HUES64 (cell line): ENCODE measurements at regions not wholly inside any gene's neighbourhood (a gene's known extent, or its start where the extent isn't known, plus 50 kb on each side); places are given as distances from the start of the nearest gene placed in this dataset.

ENCODE experiments used
- H3K27ac ChIP-seq: 2 replicates; pipeline ENCODE4 v1.7.0; 2013; ENCODE audit warnings: low read depth, low read length, inconsistent platforms
- H3K27me3 ChIP-seq: 2 replicates; pipeline ENCODE4 v1.6.1; 2013; ENCODE audit warnings: mild to moderate bottlenecking, low read length; ENCODE audit not compliant: insufficient read depth
- H3K36me3 ChIP-seq: 2 replicates; pipeline ENCODE4 v1.6.1; 2013; ENCODE audit warnings: mild to moderate bottlenecking, low read length; ENCODE audit not compliant: insufficient read depth
- H3K4me1 ChIP-seq: 2 replicates; pipeline ENCODE4 v1.6.1; 2013; ENCODE audit warnings: mild to moderate bottlenecking, low read length, moderate library complexity; ENCODE audit not compliant: insufficient read depth
- H3K4me3 ChIP-seq: 2 replicates; pipeline ENCODE4 v1.5.1; 2013; ENCODE audit warnings: mild to moderate bottlenecking, low read length, moderate library complexity
- H3K9ac ChIP-seq: 2 replicates; pipeline ENCODE4 v1.6.1; 2013; ENCODE audit warnings: mild to moderate bottlenecking, low read depth, low read length
- H3K9me3 ChIP-seq: 2 replicates; pipeline ENCODE4 v1.6.1; 2013; ENCODE audit warnings: low read depth, low read length; ENCODE audit not compliant: insufficient read depth
- WGBS: fragments of 150-250, 120-280 bp; methylation state at CpG from one replicate; pipeline ENCODE4 v1.1.7; 2013; ENCODE audit warnings: missing lambda C conversion rate; 5-methylcytosine and 5-hydroxymethylcytosine counted together

DNA sequence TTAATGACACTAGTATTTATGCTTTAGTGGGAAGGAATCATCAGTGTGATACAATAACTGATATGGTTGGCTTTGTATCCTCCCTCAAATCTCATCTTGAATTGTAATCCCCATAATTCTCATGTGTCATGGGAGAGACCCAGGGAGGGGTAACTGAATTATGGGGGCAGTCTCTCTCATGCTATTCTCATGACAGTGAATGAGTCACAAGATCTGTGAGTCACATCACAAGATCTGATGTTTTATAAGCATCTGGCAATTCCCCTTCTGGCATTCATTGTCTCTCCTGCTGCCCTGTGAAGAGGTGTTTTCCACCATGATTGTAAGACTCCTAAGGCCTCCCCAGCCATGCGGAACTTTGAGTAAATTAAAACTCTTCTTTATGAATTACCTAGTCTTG, 1760.3 kb downstream of the NCAM2 start:
- Histone ChIP-seq H3K4me3 (no peak overlapping the region), H3K36me3 (no peaks in the 10 kb centered on the region), H3K27me3 (no peaks in the 10 kb centered on the region), H3K4me1 (no peaks in the 10 kb centered on the region), H3K9me3 (no peaks in the 10 kb centered on the region), H3K27ac (no peak overlapping the region), H3K9ac (no peak overlapping the region)
- WGBS: no CpG with 5 or more reads among the region's 1 CpG

DNA sequence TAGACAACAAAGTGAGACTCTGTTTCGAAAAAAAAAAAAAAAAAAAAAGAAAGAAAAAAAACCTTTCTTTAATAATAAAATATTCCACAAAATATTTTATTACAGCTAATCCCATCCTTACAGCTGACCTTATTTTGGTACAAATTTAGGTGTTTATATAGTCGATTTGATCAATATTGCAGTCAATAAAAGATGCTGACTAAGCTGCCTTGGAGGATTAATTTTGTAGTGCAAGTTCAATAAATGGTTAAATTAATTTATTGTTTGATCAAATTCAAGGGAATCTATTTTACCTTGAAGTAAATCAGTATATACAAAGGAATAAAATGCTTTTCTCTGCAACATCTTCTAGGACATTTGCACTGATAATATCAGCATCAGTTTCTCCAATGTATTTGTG, 1764.3 kb downstream of the NCAM2 start:
- 95% methylated on average over 1 of the region's 2 CpGs for WGBS

DNA sequence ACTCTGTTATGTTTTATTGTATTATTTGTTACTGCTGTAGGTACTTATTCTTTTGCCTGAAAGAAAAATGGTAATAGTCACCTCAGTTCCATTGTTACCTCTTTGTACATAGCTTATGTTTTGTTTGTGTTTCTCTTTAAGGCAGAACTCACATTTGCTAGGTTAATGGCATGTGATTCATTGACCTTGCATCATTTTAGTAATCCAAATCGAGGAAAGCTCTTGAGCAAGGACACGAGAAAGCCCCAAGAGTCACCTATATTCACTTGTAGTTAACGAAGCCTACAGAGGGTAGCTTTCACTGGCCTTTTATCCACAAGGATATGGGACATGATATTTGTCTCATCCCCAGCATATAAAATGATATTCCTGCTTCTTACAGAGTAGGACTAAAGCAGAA, 1765.2 kb downstream of the NCAM2 start:
- no peak overlapping the region for H3K27ac ChIP-seq
- H3K9ac ChIP-seq: no peak overlapping the region
- WGBS: 91% methylated on average over 3 of the region's 3 CpGs
- no peaks in the 10 kb centered on the region for H3K9me3 ChIP-seq
- no peaks in the 10 kb centered on the region for H3K4me1 ChIP-seq
- H3K36me3 ChIP-seq: no peaks in the 10 kb centered on the region
- no peak overlapping the region for H3K4me3 ChIP-seq
- H3K27me3 ChIP-seq: no peaks in the 10 kb centered on the region

More for the DNA sequence above, 1764.3 kb downstream of the NCAM2 start:
- Histone ChIP-seq H3K36me3 (no peaks in the 10 kb centered on the region), H3K4me1 (no peaks in the 10 kb centered on the region), H3K9ac (no peak overlapping the region), H3K27ac (no peak overlapping the region), H3K4me3 (no peak overlapping the region), H3K9me3 (no peaks in the 10 kb centered on the region), H3K27me3 (no peaks in the 10 kb centered on the region)

DNA sequence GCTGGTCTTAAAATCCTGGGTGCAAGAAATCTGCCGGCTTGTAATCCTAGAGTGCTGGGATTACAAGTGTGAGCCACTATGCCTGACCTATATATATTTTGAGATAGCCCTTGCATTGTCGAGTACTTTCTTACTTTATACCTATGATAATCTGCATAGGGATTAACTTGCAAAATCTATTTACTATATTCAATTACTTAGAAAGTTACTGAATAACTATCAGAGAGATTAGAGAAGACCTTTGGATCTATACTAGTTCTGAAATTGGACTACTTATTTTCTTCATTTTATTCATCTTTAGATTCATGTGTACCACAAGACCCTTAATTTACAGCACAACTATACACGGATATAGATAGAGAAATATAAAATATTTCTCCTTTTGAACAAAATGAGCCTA, 1766.0 kb downstream of the NCAM2 start:
- Histone ChIP-seq H3K27ac (no peak overlapping the region), H3K9me3 (no peaks in the 10 kb centered on the region), H3K4me1 (no peaks in the 10 kb centered on the region), H3K4me3 (no peak overlapping the region), H3K27me3 (no peaks in the 10 kb centered on the region), H3K36me3 (no peaks in the 10 kb centered on the region), H3K9ac (no peak overlapping the region)
- 33% methylated on average over 1 of the region's 3 CpGs for WGBS

DNA sequence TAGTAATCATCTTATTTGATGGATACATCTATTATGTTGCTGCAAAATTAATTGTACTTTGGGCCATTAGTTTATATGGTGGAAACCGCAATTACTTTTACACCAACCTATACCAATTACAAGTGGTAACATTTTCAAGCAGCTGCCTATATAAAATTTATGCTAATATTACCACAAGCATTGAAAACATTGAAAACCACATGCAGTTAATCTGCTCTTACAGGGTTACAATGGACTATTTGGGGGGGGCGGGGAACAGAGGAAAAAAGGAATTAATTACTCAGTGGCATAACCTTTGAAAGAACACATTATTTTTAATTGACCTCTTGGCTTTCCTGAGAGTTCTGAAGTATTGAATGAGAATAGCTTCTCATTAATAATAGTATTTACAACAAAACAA, 1793.2 kb downstream of the NCAM2 start:
- Histone ChIP-seq H3K4me3 (no peak overlapping the region), H3K4me1 (no peaks in the 10 kb centered on the region), H3K36me3 (no peaks in the 10 kb centered on the region), H3K27me3 (no peaks in the 10 kb centered on the region), H3K27ac (no peak overlapping the region), H3K9ac (no peak overlapping the region), H3K9me3 (no peaks in the 10 kb centered on the region)
- WGBS: 60% methylated on average over 1 of the region's 2 CpGs

DNA sequence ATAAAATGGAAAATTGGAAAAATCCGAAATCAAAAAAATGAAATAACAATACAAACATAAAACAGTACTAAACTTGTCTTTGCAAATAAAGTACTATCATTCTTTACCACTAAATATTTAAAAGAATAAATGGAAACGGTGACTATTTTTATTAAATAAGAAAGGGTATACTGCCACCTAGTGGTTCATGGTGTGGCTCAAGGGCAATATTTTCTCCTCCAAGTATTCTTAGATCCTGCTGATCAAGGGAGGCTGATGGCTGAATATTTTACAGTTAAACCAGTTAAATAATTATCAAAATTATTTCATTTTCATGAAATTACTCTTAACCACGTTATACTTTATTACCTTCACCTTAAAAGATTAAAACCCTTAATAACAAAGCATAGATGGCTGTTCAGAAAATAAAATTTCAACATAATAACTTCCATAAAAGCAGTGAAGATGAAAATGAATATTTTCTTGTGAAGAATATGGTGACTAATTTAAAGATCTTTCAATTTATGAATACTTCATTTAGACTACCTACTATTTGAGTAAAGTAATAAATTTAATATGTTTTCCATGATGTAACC, 1793.9 kb downstream of the NCAM2 start:
- WGBS: 0% methylated on average over 1 of the region's 3 CpGs
- no peaks in the 10 kb centered on the region for H3K27me3 ChIP-seq

DNA sequence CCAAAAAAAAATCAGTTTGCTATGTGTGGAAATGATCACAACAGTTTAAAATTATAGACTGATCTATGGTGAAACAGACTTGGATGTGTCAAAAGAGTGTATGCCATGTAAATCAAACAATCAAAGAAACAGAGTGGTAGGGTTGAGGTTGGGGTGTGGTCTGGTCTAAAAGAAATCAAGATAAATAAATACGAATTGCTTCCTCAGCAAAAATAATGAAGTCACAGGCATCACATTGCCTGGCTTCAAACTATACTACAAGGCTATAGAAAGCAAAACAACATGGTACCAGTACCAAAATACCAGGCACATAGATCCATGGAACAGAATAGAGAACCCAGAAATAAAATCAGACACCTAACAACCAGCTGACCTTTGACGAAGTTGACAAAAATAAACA, 1796.9 kb downstream of the NCAM2 start:
- Histone ChIP-seq H3K9me3 (no peaks in the 10 kb centered on the region), H3K4me1 (no peaks in the 10 kb centered on the region), H3K9ac (no peak overlapping the region), H3K36me3 (no peaks in the 10 kb centered on the region), H3K4me3 (no peak overlapping the region), H3K27me3 (no peaks in the 10 kb centered on the region), H3K27ac (no peak overlapping the region)
- WGBS: 89% methylated on average over 1 of the region's 2 CpGs

More for the DNA sequence above, 1793.9 kb downstream of the NCAM2 start:
- no peak overlapping the region for H3K27ac ChIP-seq
- no peaks in the 10 kb centered on the region for H3K36me3 ChIP-seq
- no peaks in the 10 kb centered on the region for H3K9me3 ChIP-seq
- H3K4me1 ChIP-seq: no peaks in the 10 kb centered on the region
- H3K4me3 ChIP-seq: no peak overlapping the region
- no peak overlapping the region for H3K9ac ChIP-seq

DNA sequence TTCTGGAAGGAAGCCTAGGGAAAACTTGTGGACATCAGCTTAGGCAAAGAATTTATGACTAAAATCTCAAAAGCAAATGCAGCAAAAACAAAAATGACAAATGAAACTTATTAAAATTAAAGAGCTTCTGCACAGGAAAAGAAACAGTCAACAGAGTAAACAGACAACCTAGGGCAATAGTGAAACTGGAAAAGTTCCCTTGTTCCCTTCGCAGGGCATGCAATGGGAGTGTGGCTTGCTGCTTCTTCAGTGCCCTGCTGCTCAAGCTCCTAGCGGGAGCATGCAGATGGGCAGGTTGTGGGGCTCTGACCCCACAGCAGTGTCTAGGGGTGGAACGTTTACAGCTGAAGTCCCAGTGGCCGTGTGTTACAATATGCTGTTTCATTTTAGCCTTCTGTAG, 1797.4 kb downstream of the NCAM2 start:
- Histone ChIP-seq H3K36me3 (no peaks in the 10 kb centered on the region), H3K9ac (no peak overlapping the region), H3K27ac (no peak overlapping the region), H3K4me3 (no peak overlapping the region), H3K9me3 (no peaks in the 10 kb centered on the region), H3K4me1 (no peaks in the 10 kb centered on the region), H3K27me3 (no peaks in the 10 kb centered on the region)
- 90% methylated on average over 4 of the region's 4 CpGs for WGBS

DNA sequence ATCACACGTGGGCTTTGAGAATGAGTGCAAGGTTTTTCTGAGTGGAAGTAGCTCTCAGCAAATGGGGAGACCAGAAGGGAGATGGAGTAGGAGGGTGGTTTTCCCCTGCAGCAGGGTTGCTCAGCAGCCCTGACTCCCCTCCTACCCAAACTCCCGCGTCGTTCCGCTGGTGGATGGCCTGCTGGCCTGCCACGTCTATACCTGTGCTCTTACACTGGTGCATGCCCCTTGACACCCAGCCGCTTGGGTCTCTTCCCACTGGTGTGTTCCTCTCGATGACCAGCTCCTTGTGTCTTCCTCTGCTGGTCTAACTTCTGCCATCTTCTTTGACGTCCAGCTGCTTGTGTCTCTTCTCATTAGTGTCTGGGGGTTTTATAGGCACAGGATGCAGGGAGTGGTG, 1797.9 kb downstream of the NCAM2 start:
- no peaks in the 10 kb centered on the region for H3K4me1 ChIP-seq
- no peak overlapping the region for H3K9ac ChIP-seq
- WGBS: 95% methylated on average over 9 of the region's 9 CpGs

DNA sequence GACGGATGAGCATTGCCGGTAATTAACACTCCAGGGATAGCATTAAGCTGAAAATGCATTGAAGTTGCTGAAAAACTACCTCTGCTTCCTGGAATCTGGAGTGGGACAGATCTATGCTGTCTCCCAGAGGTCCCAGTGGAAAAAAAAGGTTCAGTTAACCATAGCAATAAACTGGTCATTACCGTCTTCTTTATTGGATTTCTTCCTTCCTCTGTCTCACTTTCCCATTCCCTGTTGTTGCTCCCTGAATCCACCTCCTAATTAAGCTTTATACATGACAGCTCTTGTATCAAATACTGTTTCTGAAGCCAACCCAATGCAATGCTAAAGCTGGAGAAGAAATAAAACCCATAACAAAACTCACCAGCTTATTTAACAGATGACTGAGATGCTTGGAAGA, 1805.9 kb downstream of the NCAM2 start:
- Histone ChIP-seq H3K27me3 (no peaks in the 10 kb centered on the region), H3K27ac (no peak overlapping the region), H3K9me3 (no peaks in the 10 kb centered on the region), H3K4me3 (no peak overlapping the region), H3K4me1 (no peaks in the 10 kb centered on the region), H3K36me3 (no peaks in the 10 kb centered on the region), H3K9ac (no peak overlapping the region)
- 94% methylated on average over 3 of the region's 3 CpGs for WGBS

More for the DNA sequence above, 1797.9 kb downstream of the NCAM2 start:
- Histone ChIP-seq H3K4me3 (no peak overlapping the region), H3K9me3 (no peaks in the 10 kb centered on the region), H3K27ac (no peak overlapping the region), H3K27me3 (no peaks in the 10 kb centered on the region), H3K36me3 (no peaks in the 10 kb centered on the region)

DNA sequence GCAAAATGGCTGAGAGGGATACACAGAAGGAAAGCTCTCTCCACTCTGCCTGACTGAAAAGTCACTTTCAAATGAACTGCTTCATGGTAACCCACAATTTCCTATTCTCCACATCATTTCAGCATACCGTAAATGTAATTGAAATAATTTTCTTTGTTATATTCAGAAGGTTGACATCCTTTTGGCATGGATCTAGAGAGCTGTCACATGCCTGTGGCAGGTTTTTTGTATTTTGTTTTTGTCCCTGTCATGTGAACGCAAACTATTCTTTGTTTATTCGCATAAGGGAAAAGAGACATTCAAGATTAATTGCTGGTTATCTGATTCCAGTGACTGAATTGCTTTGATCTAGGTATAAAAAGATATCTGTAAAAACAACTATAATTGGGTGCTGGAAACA, 1808.1 kb downstream of the NCAM2 start:
- Histone ChIP-seq H3K9me3 (no peaks in the 10 kb centered on the region), H3K27ac (no peak overlapping the region), H3K4me1 (no peaks in the 10 kb centered on the region), H3K27me3 (no peaks in the 10 kb centered on the region), H3K4me3 (no peak overlapping the region), H3K9ac (no peak overlapping the region), H3K36me3 (no peaks in the 10 kb centered on the region)
- 85% methylated on average over 3 of the region's 3 CpGs for WGBS

DNA sequence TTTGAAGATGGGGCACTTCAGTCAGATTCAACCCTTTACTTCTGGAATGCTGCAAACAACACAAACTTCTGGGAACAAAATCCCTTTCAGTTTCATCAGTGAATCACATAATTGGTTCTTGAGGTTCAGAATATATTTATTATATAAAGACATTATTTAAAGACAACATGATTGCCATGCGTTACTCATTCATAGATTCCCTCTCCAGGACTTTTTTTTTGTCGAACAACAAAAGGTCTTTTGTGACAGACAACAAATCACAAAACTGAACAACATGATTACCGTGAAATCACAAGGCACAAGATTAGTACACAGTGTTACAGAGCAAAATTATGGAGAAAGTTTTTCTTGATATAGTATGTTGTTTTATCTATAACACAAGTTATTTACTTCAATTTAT, 1815.0 kb downstream of the NCAM2 start:
- Histone ChIP-seq H3K36me3 (no peaks in the 10 kb centered on the region), H3K9me3 (no peaks in the 10 kb centered on the region), H3K27me3 (no peaks in the 10 kb centered on the region), H3K9ac (no peak overlapping the region), H3K27ac (no peak overlapping the region), H3K4me1 (no peaks in the 10 kb centered on the region), H3K4me3 (no peak overlapping the region)
- WGBS: 71% methylated on average over 2 of the region's 3 CpGs
